Breast epithelium (tissue), 3 donors: ENCODE measurements at regions not wholly inside any gene's neighbourhood (a gene's known extent, or its start where the extent isn't known, plus 50 kb on each side); places are given as distances from the start of the nearest gene placed in this dataset.

Source experiments
- CTCF ChIP-seq, 3 donors: fragments of 450-650 bp; IDR thresholded peaks; one replicate each; pipeline ENCODE4 v1.5.1; 2016 to 2017; ENCODE audit warnings: antibody characterized with exemption in 3 of 3, mild to moderate bottlenecking in 3 of 3, moderate library complexity in 3 of 3
- POLR2AphosphoS5 ChIP-seq, 3 donors: sonication (generic); formaldehyde crosslinking; IDR thresholded peaks; one replicate each; pipeline ENCODE4 v1.6.1; 2017; ENCODE audit warnings: antibody characterized with exemption in 3 of 3

- TF ChIP-seq POLR2AphosphoS5 (IDR thresholded peaks at IDR 0.05) (no peak), CTCF (IDR thresholded peaks at IDR 0.05) (no peak)
Observed at GRCh38 chr10:109114579-109114978, 808.7 kb downstream of the XPNPEP1 start.
